Stimulated activated naive B cell treated with anti-CD40 and anti-IgM and Interleukin-4, amounts not matched to agents 10 μg/mL and 1 μg/mL and 100 μg/mL, for 72 hours (primary cell): ENCODE measurements at regions not wholly inside any gene's neighbourhood (a gene's known extent, or its start where the extent isn't known, plus 50 kb on each side); places are given as distances from the start of the nearest gene placed in this dataset.

ENCODE experiments used
- ATAC-seq, 2 donors: fragments of 150-1000 bp; cut with Tn5 transposase; replicated peaks; 2 replicates each; pipeline ENCODE4 v1.10.0; 2021; ENCODE audit warnings: moderate library complexity in 1 of 2
- DNase-seq: peaks from one replicate; pipeline ENCODE4 v3.0.0; 2021
- H3K27ac Mint-ChIP-seq: one replicate; pipeline ENCODE4 v1.8.0; 2022; ENCODE audit warnings: mild to moderate bottlenecking, mixed read lengths
- H3K27me3 Mint-ChIP-seq, 2 donors: one replicate each; pipeline ENCODE4 v1.8.0; 2022; ENCODE audit warnings: mixed read lengths in 2 of 2
- H3K36me3 Mint-ChIP-seq, 2 donors: one replicate each; pipeline ENCODE4 v1.8.0; 2022; ENCODE audit warnings: mixed read lengths in 2 of 2, mild to moderate bottlenecking in 1 of 2
- H3K4me1 Mint-ChIP-seq, 2 donors: one replicate each; pipeline ENCODE4 v1.8.0; 2022; ENCODE audit warnings: mixed read lengths in 2 of 2, mild to moderate bottlenecking in 1 of 2
- H3K4me3 Mint-ChIP-seq, 2 donors: one replicate each; pipeline ENCODE4 v1.8.0; 2022; ENCODE audit warnings: mild to moderate bottlenecking in 2 of 2, mixed read lengths in 2 of 2, moderate library complexity in 1 of 2
- H3K9me3 Mint-ChIP-seq, 2 donors: one replicate each; pipeline ENCODE4 v1.8.0; 2022; ENCODE audit warnings: mixed read lengths in 2 of 2, mild to moderate bottlenecking in 1 of 2

- Mint-ChIP-seq H3K9me3 (peaks cover 0 to 4% of the 10 kb centered on the region in 2 donors), H3K4me3 (no peak overlapping the region), H3K27me3 (no peaks in the 10 kb centered on the region), H3K4me1 (no peaks in the 10 kb centered on the region), H3K27ac (no peak overlapping the region), H3K36me3 (no peaks in the 10 kb centered on the region)
- ATAC-seq (no peak), DNase-seq (no peak)
These were observed 310.0 kb downstream of the FOXA2 start for GRCh38 chr20:22274330-22274729.

GRCh38 chr20:22268675-22269074, 315.7 kb downstream of the FOXA2 start:
- Mint-ChIP-seq H3K4me1 (no peaks in the 10 kb centered on the region), H3K9me3 (no peaks in the 10 kb centered on the region), H3K4me3 (no peak overlapping the region), H3K27ac (no peak overlapping the region), H3K27me3 (peaks cover 0 to 7% of the 10 kb centered on the region in 2 donors), H3K36me3 (no peaks in the 10 kb centered on the region)
- no peak for ATAC-seq
- DNase-seq = no peak

GRCh38 chr20:22264917-22265316, 319.5 kb downstream of the FOXA2 start:
- DNase-seq = no peak

DNA sequence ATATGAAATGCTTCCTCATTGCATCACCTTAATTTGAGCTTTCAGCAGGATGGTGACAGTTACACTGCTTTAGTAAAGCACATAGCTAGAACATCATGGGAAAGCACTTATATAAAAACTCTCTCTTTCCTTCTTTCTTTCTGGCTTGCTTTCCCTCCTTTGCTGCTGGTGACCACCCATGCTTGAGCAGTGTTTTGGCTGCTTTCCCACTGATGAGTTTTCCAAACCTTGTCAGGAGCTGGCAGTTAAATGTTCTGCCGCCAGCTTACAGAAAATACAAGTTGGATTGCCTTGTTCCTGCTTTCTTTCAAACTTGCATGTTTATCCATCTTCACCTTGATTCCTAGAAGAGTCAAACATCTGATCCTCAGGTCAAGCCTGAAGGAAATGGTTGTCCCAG, 323.9 kb downstream of the FOXA2 start:
- ATAC-seq = no peak
- Mint-ChIP-seq H3K27me3 (peaks cover 4 to 14% of the 10 kb centered on the region in 2 donors), H3K36me3 (no peaks in the 10 kb centered on the region), H3K4me3 (no peak overlapping the region), H3K4me1 (no peaks in the 10 kb centered on the region), H3K9me3 (peaks cover 0 to 4% of the 10 kb centered on the region in 2 donors), H3K27ac (no peak overlapping the region)
- DNase-seq = no peak

More at GRCh38 chr20:22264917-22265316, 319.5 kb downstream of the FOXA2 start:
- H3K27me3 Mint-ChIP-seq = peaks cover 4 to 21% of the 10 kb centered on the region in 2 donors
- no peak for ATAC-seq
- H3K4me1 Mint-ChIP-seq = no peaks in the 10 kb centered on the region
- H3K4me3 Mint-ChIP-seq = no peak overlapping the region
- H3K36me3 Mint-ChIP-seq = no peaks in the 10 kb centered on the region
- no peaks in the 10 kb centered on the region for H3K9me3 Mint-ChIP-seq
- no peak overlapping the region for H3K27ac Mint-ChIP-seq

DNA sequence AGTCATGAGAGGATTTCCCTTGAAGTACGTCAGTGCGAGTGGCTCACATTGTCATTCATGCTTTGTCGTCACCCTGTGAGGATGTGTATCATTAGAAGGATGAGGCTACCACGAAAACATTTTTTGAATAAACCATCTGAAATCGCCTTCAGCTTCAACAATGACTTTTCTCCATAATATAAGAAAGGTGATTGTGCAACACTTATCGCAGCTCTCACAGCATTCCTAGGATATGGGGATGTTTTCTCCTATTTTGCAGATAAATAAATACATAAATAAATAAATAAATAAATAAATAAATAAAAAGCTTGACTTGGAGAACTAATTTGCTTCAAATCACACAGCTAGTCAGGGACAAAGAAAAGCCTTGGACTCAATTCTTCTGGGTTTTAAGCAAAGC, 326.5 kb downstream of the FOXA2 start:
- no peaks in the 10 kb centered on the region for H3K4me1 Mint-ChIP-seq
- peaks cover 0 to 4% of the 10 kb centered on the region in 2 donors for H3K9me3 Mint-ChIP-seq
- DNase-seq (no peak), ATAC-seq (no peak)
- H3K36me3 Mint-ChIP-seq = no peaks in the 10 kb centered on the region
- peaks cover 8 to 14% of the 10 kb centered on the region in 2 donors for H3K27me3 Mint-ChIP-seq
- H3K27ac Mint-ChIP-seq = no peak overlapping the region
- H3K4me3 Mint-ChIP-seq = no peak overlapping the region

- Mint-ChIP-seq H3K4me1 (no peaks in the 10 kb centered on the region), H3K27ac (no peak overlapping the region), H3K4me3 (no peak overlapping the region), H3K9me3 (no peaks in the 10 kb centered on the region), H3K36me3 (no peaks in the 10 kb centered on the region), H3K27me3 (peaks cover 13 to 24% of the 10 kb centered on the region in 2 donors)
- DNase-seq (no peak), ATAC-seq (no peak)
These were observed 336.2 kb downstream of the FOXA2 start for GRCh38 chr20:22248051-22248667.

DNA sequence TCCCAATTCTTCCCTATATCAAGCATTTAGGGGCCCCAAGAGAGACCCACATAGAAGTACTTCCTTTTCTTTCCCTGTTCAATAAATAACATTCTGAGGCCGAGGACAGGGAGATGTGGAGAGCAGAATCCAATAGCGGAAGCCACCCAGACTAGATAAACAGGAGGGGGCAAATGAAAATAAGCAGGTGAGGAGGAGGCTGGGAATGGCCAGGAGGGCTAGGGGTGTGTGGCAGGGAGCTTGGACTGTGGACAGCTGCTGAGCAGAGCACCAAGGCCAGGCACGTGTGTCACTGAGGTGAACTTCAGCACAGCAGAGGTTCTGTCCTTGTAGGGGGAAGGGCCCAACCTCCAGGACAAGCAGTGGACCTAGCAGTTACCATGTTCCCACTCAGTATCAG, 339.2 kb downstream of the FOXA2 start:
- Mint-ChIP-seq H3K4me3 (no peak overlapping the region), H3K27ac (no peak overlapping the region), H3K9me3 (no peaks in the 10 kb centered on the region), H3K27me3 (peaks cover 2 to 16% of the 10 kb centered on the region in 2 donors), H3K36me3 (no peaks in the 10 kb centered on the region), H3K4me1 (no peaks in the 10 kb centered on the region)
- DNase-seq (no peak), ATAC-seq (no peak)

- Mint-ChIP-seq H3K4me3 (no peak overlapping the region), H3K9me3 (no peaks in the 10 kb centered on the region), H3K27ac (no peak overlapping the region), H3K27me3 (peaks cover 0 to 16% of the 10 kb centered on the region in 2 donors), H3K4me1 (no peaks in the 10 kb centered on the region), H3K36me3 (no peaks in the 10 kb centered on the region)
- ATAC-seq (no peak), DNase-seq (no peak)
These were observed 341.3 kb downstream of the FOXA2 start for GRCh38 chr20:22243067-22243466.

DNA sequence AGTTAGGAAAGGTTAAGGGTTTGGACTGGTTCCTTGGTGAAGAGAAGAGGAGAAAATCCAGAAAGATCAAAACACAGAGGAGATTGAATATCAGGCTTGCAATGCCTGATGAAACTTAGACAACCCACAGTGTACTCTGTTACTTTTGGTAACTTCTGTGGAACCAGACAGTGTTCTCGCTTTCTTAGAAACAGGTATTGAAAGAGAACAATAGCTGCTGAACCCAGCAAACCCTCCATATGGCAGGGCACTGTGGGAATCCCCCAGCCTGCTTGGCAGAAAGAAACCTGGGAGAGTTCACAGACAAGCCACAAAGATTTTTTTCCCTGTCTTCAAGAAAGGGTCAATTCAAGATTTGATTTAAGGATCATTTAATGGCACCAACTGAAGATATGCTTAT, 342.8 kb downstream of the FOXA2 start:
- ATAC-seq (peak in 1 of 2 donors; percentile 31), DNase-seq (no peak)
- Mint-ChIP-seq H3K36me3 (no peaks in the 10 kb centered on the region), H3K27me3 (peaks cover 0 to 16% of the 10 kb centered on the region in 2 donors), H3K4me3 (no peak overlapping the region), H3K9me3 (no peaks in the 10 kb centered on the region), H3K4me1 (no peaks in the 10 kb centered on the region), H3K27ac (no peak overlapping the region)

DNA sequence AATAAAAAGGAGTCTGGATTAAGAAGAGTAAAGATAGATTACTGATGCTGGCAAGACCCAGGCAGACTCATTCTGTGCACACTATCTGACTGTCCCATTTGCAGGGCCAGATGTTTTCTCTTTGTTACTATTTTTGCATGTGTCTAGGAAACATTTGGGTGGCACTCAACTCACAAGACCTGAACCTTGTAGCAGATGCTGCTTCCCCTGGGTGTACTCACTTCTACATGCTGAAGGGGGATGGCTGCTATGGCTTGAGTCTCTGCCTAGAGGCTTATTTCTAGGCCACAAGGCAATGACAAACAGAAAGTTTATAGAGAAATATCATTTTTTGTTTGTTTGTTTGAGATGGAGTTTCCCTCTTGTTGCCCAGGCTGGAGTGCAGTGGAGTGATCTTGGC, 351.4 kb downstream of the FOXA2 start:
- DNase-seq = no peak
- ATAC-seq = no peak
- no peak overlapping the region for H3K4me3 Mint-ChIP-seq
- H3K4me1 Mint-ChIP-seq = no peaks in the 10 kb centered on the region
- H3K36me3 Mint-ChIP-seq = no peaks in the 10 kb centered on the region
- no peak overlapping the region for H3K27ac Mint-ChIP-seq
- no peaks in the 10 kb centered on the region for H3K9me3 Mint-ChIP-seq
- H3K27me3 Mint-ChIP-seq = no peaks in the 10 kb centered on the region

DNA sequence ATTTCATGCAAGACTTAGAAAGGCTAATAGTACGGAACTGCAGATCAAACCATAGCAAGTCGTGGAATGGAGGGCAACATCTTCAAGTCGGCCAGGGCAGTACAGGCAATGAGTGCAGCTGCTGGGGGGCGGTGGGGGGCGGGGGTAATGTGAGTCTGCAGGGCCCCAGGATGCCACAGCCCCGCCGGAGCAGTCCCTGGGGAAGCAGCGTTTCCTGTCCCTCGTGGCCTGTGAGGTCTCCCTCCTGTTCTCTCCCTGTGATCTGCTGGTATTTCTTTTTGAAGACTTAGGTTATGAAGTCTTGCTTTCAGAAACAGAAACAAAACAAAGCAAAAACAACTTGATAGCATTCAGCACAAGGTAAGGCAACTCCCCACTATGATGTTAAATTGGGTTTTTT, 351.9 kb downstream of the FOXA2 start:
- Mint-ChIP-seq H3K9me3 (no peaks in the 10 kb centered on the region), H3K36me3 (no peaks in the 10 kb centered on the region), H3K4me1 (no peaks in the 10 kb centered on the region), H3K27ac (no peak overlapping the region), H3K4me3 (no peak overlapping the region), H3K27me3 (no peaks in the 10 kb centered on the region)
- ATAC-seq (no peak), DNase-seq (no peak)

- Mint-ChIP-seq H3K4me3 (no peak overlapping the region), H3K4me1 (no peaks in the 10 kb centered on the region)
- DNase-seq = no peak
These were observed 357.3 kb downstream of the FOXA2 start for GRCh38 chr20:22226849-22227700.

DNA sequence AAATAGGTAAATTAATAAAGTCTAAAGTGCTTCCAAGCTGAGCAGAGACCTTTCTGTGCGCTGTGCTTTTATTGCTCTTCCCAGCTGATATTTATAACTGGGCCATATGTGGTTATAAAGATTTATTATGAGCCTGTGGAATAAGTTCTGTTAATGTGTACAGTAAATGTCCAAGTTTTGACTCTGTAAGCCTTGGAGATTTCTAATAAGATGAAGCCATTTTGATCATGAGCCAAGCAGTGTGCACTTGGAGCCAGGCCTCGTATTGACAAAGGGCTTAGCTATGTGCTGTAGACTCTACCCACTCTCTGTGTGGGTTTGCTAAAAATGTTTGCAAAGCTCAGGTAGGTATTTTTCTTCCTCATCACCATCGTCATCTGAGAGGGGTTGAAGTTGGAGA, 361.1 kb downstream of the FOXA2 start:
- no peak overlapping the region for H3K4me3 Mint-ChIP-seq
- H3K9me3 Mint-ChIP-seq = no peaks in the 10 kb centered on the region
- peaks cover 0 to 6% of the 10 kb centered on the region in 2 donors for H3K27me3 Mint-ChIP-seq
- no peak for DNase-seq
- H3K4me1 Mint-ChIP-seq = no peaks in the 10 kb centered on the region
- ATAC-seq = no peak
- no peak overlapping the region for H3K27ac Mint-ChIP-seq
- H3K36me3 Mint-ChIP-seq = no peaks in the 10 kb centered on the region

More at GRCh38 chr20:22226849-22227700, 357.3 kb downstream of the FOXA2 start:
- no peak for ATAC-seq
- Mint-ChIP-seq H3K9me3 (no peaks in the 10 kb centered on the region), H3K36me3 (no peaks in the 10 kb centered on the region), H3K27ac (no peak overlapping the region), H3K27me3 (peaks cover 0 to 6% of the 10 kb centered on the region in 2 donors)

DNA sequence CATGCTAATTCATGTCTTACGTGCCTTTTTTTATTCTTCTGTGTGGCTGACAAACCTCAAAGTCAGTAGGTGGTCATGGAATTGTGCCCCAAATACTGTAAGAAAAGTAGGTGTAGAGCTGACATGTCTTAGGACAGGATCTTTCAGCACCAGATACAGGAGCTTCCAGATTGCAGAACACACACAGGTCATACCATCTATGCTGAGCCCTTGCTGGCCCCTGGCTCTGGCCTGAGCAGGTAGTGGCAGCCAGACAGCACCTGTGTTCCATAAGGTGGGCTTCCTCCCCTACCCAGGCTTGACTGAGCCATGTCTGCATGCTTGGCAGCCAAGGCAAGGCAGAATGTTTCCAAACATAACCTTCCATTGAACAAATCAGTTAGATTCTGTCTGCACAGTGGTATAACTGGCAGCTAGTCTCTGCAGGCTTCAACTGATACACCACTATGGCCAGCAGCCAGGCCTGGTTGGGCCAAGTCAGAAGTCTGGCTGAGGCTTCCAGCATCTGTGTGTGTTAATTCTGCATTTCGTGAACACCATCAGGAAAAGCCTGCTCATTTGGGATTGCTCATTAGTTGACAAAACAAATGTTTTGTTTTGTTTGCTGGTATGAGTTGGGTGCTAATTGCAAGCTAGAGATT, 366.5 kb downstream of the FOXA2 start:
- Mint-ChIP-seq H3K27me3 (peaks cover 5% of the 10 kb centered on the region in 2 donors), H3K9me3 (no peaks in the 10 kb centered on the region), H3K36me3 (no peaks in the 10 kb centered on the region), H3K4me1 (no peaks in the 10 kb centered on the region), H3K27ac (no peak overlapping the region), H3K4me3 (no peak overlapping the region)
- ATAC-seq (no peak), DNase-seq (no peak)

DNA sequence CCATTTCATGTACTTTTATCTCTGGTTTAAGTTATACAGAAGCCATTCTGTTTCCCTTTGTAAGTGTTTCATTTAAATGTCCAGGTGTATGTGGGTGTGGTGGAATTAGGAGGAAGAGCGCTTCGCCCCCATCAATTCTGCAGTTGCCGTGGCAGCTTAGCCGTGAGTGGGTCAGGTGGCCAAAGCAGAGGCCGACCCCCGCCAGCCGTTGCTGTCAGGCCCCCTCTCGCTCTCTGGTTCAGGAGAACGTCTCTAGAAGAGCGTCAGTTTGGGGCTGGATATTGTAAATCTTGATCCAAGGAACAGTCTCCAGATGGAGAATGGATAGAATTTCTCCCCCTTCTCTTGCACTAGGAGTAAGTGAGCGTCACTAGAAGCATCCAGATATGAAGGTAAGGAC, 367.4 kb downstream of the FOXA2 start:
- ATAC-seq (no peak), DNase-seq (no peak)
- no peak overlapping the region for H3K4me3 Mint-ChIP-seq
- no peaks in the 10 kb centered on the region for H3K36me3 Mint-ChIP-seq
- no peaks in the 10 kb centered on the region for H3K9me3 Mint-ChIP-seq
- H3K27me3 Mint-ChIP-seq = peaks cover 5% of the 10 kb centered on the region in 2 donors
- H3K4me1 Mint-ChIP-seq = no peaks in the 10 kb centered on the region
- H3K27ac Mint-ChIP-seq = no peak overlapping the region
